Nephron (organoid): ENCODE measurements at regions not wholly inside any gene's neighbourhood (a gene's known extent, or its start where the extent isn't known, plus 50 kb on each side); places are given as distances from the start of the nearest gene placed in this dataset.
"Not testable (repeated sequence)": the region's sequence is repeated elsewhere in the genome, so short reads cannot be mapped to it uniquely, and the experiment has no call there.

ENCODE experiments used
- H3K27ac Mint-ChIP-seq, 3 experiments: 2 replicates each; pipeline ENCODE4 v1.8.0; 2020; ENCODE audit warnings: mixed read lengths in 3 of 3, mild to moderate bottlenecking in 2 of 3, moderate library complexity in 1 of 3
- H3K27me3 Mint-ChIP-seq: 2 replicates; pipeline ENCODE4 v1.8.0; 2021; ENCODE audit warnings: low read depth, mild to moderate bottlenecking, moderate library complexity, mixed read lengths
- H3K36me3 Mint-ChIP-seq: 2 replicates; pipeline ENCODE4 v1.8.0; 2020; ENCODE audit warnings: low read depth, mixed read lengths
- H3K4me1 Mint-ChIP-seq: 2 replicates; pipeline ENCODE4 v1.8.0; 2020; ENCODE audit warnings: mixed read lengths
- H3K4me3 Mint-ChIP-seq, 3 experiments: 2 replicates each; pipeline ENCODE4 v1.8.0; 2020; ENCODE audit warnings: mild to moderate bottlenecking in 3 of 3, mixed read lengths in 3 of 3, moderate library complexity in 2 of 3
- H3K9me3 Mint-ChIP-seq: 2 replicates; pipeline ENCODE4 v1.8.0; 2020; ENCODE audit warnings: mixed read lengths
- CTCF ChIP-seq, 3 experiments: fragments of 200-600 bp; sonication (generic); IDR thresholded peaks; one replicate each; pipeline ENCODE4 v1.5.0; 2021; ENCODE audit warnings: antibody characterized with exemption in 3 of 3; ENCODE audit not compliant: unreplicated experiment in 3 of 3

- Mint-ChIP-seq H3K36me3 (no peaks in the 10 kb centered on the region), H3K9me3 (peaks cover 3% of the 10 kb centered on the region), H3K4me3 (no peak overlapping the region), H3K27ac (peak overlapping the region in 2 of 3 experiments; percentile 31 to 38), H3K4me1 (peaks cover 37% of the 10 kb centered on the region), H3K27me3 (no peaks in the 10 kb centered on the region)
- no peak for TF ChIP-seq CTCF (IDR thresholded peaks at IDR 0.05; ENCODE audit: unreplicated experiment in 3 of 3)
These were observed 119.0 kb downstream of the SLC17A6 start for GRCh38 chr11:22456993-22457762.

- Mint-ChIP-seq H3K27ac (peak overlapping the region in 1 of 3 experiments; percentile 50), H3K4me1 (peaks cover 32% of the 10 kb centered on the region), H3K9me3 (no peaks in the 10 kb centered on the region), H3K4me3 (no peak overlapping the region), H3K27me3 (no peaks in the 10 kb centered on the region), H3K36me3 (no peaks in the 10 kb centered on the region)
- no peak for TF ChIP-seq CTCF (IDR thresholded peaks at IDR 0.05; ENCODE audit: unreplicated experiment in 3 of 3)
These were observed 116.4 kb downstream of the SLC17A6 start for GRCh38 chr11:22454461-22455090.

GRCh38 chr11:22449441-22449840 lies 111.3 kb downstream of the SLC17A6 start:
- no peaks in the 10 kb centered on the region for H3K9me3 Mint-ChIP-seq

GRCh38 chr11:22444076-22444475 lies 105.9 kb downstream of the SLC17A6 start:
- H3K27me3 Mint-ChIP-seq, result no peaks in the 10 kb centered on the region
- H3K36me3 Mint-ChIP-seq, result no peaks in the 10 kb centered on the region
- no peaks in the 10 kb centered on the region for H3K4me1 Mint-ChIP-seq
- no peaks in the 10 kb centered on the region for H3K9me3 Mint-ChIP-seq
- TF ChIP-seq CTCF (IDR thresholded peaks at IDR 0.05; ENCODE audit: unreplicated experiment in 3 of 3), result no peak
- no peak overlapping the region for H3K27ac Mint-ChIP-seq
- no peak overlapping the region for H3K4me3 Mint-ChIP-seq

More at GRCh38 chr11:22449441-22449840, 111.3 kb downstream of the SLC17A6 start:
- no peak for TF ChIP-seq CTCF (IDR thresholded peaks at IDR 0.05; ENCODE audit: unreplicated experiment in 3 of 3)
- Mint-ChIP-seq H3K27me3 (no peaks in the 10 kb centered on the region), H3K4me3 (no peak overlapping the region), H3K36me3 (no peaks in the 10 kb centered on the region), H3K4me1 (peaks cover 3% of the 10 kb centered on the region), H3K27ac (no peak overlapping the region)

GRCh38 chr11:22441831-22442230 lies 103.7 kb downstream of the SLC17A6 start:
- Mint-ChIP-seq H3K36me3 (no peaks in the 10 kb centered on the region), H3K27ac (no peak overlapping the region), H3K4me1 (no peaks in the 10 kb centered on the region), H3K9me3 (no peaks in the 10 kb centered on the region), H3K4me3 (no peak overlapping the region), H3K27me3 (no peaks in the 10 kb centered on the region)
- no peak for TF ChIP-seq CTCF (IDR thresholded peaks at IDR 0.05; ENCODE audit: unreplicated experiment in 3 of 3)

- not testable (repeated sequence) for H3K27me3 Mint-ChIP-seq, H3K4me1 Mint-ChIP-seq, H3K9me3 Mint-ChIP-seq, H3K36me3 Mint-ChIP-seq, H3K27ac Mint-ChIP-seq, H3K4me3 Mint-ChIP-seq
These were observed 97.4 kb downstream of the SLC17A6 start for GRCh38 chr11:22435582-22435981.
